TTC549 (cell line): ENCODE measurements at regions not wholly inside any gene's neighbourhood (a gene's known extent, or its start where the extent isn't known, plus 50 kb on each side); places are given as distances from the start of the nearest gene placed in this dataset.

ENCODE experiments used
- FAIRE-seq: peaks from 2 replicates; lab custom pipeline; 2012; peaks lifted over from hg19 to GRCh38; lab: Jason Lieb, UNC

DNA sequence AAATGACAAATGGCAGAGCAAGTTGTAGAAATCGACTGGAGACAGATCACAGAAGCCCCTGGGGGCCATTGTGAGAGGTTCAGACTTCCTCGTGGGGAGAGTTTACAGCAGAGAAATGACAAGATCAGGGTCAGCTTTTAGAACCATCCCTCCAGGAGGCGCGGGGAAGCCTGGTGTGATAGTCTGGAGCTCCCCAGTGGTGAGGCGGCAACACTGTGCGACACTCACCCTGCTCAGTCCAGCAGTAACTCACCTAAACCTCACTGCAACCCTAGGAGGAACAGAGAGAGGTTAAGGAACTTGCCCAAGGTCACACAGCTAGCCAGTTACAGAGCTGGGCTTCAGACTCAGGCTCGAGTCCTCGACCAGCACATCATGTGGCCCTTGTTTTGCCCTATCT, 123.4 kb upstream of the IRX3 start:
- no peak for FAIRE-seq

DNA sequence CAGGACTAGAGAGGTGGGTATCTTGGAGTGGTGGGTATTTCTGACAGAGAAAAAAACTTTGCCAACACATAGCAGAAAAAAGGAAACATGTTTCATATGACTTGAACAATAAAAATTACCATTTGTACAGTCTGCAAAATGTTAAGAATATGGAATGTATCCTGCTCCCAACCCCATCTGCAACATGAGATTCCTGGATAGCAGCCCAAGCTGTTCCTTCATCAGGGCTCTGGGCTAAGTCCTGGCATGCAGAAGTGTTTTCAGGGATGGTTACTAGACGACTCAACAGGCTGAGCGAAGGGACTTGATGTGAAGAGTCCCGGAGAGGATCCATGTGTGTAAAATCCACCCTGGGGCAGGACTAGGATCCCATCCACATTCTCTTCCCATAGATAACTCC, 121.0 kb upstream of the IRX3 start:
- no peak for FAIRE-seq

- no peak for FAIRE-seq
Measured at GRCh38 chr16:54405478-54405877, 118.9 kb upstream of the IRX3 start.

GRCh38 chr16:54403580-54403979, 117.0 kb upstream of the IRX3 start:
- FAIRE-seq: no peak

GRCh38 chr16:54402873-54403272, 116.3 kb upstream of the IRX3 start:
- no peak for FAIRE-seq

DNA sequence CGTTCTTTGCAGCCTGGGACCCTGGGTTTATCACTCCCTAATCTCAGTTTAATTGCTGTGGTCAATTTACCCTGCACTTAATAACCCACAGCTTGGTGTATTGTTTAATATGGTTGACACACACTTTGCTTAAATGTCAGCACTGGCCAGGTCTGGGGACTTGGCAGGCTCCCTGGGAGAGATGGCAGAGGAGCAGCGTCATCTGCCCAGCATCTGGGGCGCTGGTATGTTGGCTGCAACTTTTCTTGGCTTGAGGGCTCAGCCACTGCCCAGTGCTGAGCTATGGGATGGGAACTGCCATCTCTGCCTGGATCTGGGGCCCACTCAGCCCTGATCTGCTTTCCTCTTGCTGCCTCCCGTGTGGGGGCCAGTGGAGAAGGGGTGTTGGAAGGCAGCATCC, 115.7 kb upstream of the IRX3 start:
- FAIRE-seq: no peak

- no peak for FAIRE-seq
Measured at GRCh38 chr16:54400261-54400660, 113.7 kb upstream of the IRX3 start.

- no peak for FAIRE-seq
Measured at GRCh38 chr16:54398986-54399385, 112.4 kb upstream of the IRX3 start.

DNA sequence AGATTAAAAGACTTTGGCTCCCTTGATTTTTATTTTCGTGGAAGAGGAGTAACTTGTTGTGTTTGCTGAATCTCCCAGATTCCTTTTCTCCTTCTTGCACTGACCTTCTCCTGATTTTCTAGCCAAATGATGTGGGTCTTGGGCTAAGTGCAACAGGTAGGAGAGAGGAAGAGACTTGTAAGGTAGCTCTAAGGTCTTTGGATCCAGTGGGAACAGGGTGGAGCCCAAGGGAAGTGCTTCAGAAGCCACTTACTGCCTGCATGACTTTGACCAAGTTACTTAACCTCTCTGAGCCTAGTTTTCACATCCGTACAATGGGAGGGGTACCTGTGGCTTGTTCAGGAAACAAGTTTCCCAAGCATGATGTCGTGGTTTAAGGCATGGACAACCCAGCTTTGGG, 111.3 kb upstream of the IRX3 start:
- FAIRE-seq: no peak

DNA sequence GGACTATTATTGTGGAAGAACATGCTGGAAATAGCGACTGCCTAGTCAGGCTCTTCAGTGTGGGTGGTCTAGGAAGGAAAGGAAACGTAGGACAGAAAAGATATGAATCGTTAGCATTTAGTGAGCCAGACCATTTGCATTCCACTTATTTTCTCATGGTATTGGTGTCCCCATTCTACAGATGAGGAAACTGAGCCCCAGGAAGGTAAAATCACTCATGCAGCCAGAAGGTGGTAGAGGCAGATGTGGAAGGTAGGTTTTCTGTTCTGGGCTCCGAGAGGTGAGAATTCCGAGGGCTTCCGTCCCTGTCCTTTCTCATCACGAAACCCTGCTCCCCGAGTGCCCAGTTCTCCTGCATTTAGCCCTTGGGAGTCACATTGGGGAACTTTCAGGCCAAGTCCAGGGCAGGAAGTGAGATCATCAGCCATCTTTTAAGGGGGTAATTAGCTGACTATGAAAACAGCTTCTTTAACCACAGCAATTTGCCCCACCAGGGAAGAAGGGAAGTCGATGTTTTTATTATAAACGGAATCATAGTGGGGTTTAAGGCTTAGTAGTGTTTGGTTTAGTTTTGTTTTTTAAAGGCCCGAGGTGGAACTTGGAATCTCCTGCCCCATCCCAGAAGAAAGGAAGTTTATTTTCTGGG, 110.7 kb upstream of the IRX3 start:
- no peak for FAIRE-seq

DNA sequence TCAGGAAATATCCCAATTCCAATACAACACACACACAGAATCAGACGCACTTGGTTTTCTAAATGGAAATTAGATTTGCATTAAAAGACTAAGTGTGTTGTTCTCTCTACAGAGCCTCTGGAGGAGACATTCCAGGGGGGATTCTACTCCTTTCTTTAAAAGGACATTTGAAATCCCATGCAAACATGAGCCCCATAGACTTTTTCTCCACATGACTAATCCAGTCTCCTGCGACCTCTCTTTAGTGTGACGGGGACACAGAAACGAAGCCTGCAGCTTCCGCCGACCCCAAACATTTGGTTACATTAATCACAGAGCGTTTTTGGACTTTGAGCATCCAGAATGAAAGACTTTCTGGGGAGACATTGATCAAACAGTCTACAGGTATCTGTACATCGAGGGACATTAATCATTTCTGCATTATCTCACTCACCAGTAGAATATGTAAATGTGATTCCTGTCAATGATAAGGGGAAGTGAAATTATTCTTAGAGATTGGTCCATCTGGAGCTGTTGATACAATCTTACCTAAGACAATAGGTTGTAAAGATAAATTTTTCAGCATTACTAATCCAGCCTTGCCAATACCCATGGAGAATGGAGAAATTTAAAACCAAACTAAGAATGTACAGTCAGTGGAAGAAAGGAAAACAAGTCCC, 103.4 kb upstream of the IRX3 start:
- no peak for FAIRE-seq

DNA sequence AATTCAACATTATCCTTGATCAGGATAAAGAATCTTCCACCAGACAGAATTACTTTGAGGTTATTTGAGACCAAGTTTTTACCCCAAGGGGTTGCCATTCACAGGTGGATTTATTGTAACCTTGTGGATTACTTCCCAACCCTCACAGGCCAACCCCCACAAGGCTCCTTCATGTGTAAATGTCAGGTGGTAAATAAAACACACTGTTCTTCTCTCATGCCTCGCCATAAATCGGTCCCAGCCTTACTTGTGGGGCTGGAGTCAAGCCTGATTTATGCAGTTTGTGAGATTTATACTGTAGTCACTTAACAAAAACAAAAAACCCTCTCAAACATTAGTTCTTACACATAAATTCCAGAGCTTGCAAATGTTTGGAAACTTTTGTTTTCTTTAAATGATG, 98.6 kb upstream of the IRX3 start:
- no peak for FAIRE-seq

DNA sequence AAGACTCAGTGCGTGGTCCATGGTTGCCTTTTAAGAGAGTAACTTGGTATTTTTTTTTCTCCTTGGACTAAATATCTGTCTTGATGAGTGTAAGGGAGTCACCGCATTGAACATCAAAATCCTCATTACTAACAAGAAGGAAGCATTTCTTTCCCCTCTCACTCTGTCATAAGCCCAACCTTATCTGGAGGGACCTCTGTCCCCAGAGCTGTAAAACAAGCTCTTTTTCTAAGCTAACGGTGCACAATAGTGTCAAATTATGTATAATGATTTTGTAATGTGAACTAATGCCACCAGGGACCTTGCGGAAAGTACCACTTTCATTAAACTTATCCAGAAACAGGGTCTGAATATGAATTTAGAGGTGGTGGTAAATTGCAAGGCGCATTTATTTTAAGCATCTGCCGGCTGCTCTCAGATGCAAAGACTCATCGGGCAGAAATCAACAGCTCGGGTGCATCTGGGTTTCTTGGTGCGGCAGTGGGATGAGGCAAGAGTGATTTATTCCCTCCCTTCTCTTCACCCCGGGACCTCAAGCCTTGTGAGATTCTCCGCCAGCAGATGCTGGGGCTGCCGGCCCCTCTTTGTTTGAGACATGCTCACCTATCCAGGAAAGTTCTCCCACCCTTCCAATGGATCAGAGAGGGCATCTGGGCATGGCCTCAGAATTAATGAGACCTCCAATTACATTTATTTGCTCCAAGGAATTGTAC, 95.2 kb upstream of the IRX3 start:
- FAIRE-seq: no peak

GRCh38 chr16:54375071-54375470, 88.5 kb upstream of the IRX3 start:
- FAIRE-seq: no peak

DNA sequence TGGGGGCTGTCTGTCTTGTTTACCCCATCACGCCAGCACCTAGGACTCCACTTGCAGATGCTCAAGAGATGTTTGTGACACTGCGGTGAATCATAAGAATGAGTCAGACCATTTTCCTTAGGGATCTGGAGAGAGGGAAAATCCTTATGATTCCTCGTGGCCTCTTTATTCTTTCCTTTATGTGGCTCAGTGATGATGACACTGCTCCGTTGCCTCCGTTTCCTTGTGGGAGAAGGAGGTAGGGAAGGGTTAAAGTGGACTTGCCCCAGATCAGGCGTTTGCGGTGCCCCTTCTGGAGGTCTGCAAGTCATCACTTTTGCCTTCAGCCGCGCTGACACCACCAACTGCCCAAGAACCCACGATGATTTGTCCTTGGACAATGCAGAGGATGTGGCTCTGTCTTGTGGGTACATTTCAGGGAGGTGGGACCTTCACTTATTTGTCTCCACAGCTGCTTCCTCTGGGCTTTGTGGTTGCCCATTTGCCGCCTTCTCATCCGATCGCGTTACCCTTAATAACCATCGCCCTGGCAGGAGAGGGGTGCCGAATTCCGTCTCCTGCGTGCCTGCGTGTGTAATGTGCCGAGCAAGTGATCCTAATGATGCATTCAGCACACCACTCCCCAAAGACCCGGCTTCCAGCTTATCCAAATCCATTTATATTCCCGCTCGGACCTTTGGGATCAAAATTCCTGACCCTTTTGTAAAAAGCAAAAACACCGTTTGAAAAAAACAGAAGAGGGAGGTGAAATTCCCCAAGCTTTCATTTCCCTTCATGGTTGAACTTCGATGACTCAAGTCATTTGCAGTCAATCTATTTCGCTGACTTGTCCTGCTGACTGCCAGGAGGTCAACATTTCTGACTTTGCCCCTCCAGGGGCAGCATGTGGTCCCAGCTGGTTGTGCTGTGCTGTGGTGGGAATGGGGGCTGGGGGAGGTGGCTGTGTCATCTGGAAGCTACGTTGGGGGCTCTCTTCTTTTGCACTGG, 87.2 kb upstream of the IRX3 start:
- no peak for FAIRE-seq

GRCh38 chr16:54370278-54371040, 83.9 kb upstream of the IRX3 start:
- FAIRE-seq: no peak

DNA sequence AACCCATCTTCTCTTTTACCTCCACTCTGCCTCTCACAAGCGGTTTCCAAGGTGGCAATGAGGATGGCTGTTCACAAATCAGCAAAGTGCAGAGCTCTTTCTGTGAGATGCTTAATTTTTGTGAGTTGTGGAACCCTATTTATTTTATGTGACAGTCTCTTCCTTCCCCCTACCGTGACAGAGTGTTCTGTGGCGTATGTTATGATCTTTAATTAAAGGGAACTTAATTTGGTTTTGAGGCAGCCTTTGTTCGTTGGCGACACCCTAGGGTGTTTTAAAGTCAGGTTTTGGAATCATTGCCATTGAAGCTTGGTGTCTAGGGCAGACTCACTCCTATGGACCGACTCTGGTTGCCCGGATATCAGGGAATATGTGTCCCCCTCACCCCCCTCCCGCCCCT, 83.3 kb upstream of the IRX3 start:
- no peak for FAIRE-seq

- FAIRE-seq: no peak
Measured at GRCh38 chr16:54366943-54367342, 80.4 kb upstream of the IRX3 start.

DNA sequence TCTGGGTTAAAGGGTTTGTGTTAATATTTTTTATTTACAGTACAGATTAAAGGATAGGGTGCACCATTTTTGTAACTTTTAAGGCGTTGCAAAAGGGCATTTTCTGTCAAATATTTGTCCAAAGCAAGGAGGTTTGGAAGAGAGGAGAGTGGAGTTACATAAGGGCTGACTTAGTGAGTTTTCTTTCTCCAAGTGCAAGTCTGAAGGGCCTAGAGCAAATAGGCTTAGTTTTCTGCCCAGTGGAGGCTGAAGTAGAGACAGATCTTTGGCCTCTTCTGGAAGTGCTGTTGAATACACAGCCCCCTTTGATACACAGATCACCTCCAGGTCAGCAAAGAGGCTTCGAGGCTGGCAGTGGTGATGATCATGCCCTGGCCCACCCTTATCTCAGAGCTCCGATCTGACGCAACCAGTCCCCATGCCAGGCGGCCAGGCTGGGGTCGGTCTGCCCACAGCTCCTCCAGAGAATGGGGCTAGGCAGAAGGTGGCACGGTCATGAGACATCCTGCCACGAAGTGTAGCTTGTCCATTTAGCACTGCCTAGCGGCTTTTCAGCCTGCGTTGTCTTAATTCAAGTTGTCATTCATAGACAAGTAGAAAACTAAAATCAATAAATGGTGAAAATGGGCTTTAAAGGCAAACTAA, 79.5 kb upstream of the IRX3 start:
- no peak for FAIRE-seq

DNA sequence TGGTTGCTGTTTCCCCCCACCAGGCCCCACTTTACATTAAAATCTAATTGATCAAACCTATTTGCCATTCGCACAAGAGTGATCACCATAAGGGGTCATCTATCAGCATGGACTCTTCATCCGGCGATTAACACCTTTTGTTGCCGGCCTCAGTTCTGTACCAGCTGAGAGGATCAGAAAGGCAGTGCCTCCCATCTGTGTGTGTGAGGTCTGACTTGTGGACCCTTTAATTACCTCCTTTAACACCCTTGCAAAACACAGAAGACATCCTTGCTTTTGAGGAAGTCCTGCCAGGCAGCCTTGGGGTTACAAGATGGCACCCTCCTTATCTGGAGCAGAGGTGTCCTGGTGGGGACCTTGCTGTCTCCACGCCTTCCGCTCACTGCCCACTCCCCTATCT, 77.2 kb upstream of the IRX3 start:
- no peak for FAIRE-seq

DNA sequence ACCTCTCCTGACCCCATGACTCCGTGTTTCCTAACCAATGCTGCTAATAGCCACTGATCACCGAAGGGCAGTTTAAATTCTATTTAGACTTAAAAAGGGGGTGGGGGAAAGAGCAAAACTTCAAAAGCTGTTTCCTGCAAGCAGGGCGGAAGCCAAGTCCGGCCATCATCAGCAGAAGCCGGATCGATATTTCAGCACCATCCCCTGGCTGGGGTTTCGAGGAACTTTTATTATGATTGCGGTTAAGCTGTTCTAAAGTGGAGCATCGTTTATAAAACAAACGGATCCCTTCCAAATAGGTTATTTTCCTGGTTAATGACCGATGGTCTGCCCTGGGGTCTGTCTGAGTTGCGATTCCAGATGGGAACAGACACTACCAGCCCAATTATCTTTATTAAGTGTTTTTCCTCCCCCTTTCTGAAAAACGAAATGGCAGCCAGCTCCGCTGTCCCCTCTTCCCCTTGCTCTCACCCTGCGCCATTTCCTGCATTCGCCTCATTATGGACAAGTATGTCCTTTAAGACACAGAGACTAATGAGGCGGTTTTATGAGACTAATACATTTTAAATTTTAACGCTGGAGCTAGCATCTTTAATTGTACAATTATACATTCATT, 76.1 kb upstream of the IRX3 start:
- FAIRE-seq: no peak
